Central memory CD8-positive, alpha-beta T cell (primary cell): ENCODE measurements at regions not wholly inside any gene's neighbourhood (a gene's known extent, or its start where the extent isn't known, plus 50 kb on each side); places are given as distances from the start of the nearest gene placed in this dataset.

Experiments
- ATAC-seq: fragments of 150-1000 bp; cut with Tn5 transposase; replicated peaks from 2 replicates; pipeline ENCODE4 v1.10.0; 2022; ENCODE audit warnings: mild to moderate bottlenecking, moderate FRiP score, moderate number of reproducible peaks; ENCODE audit not compliant: poor library complexity, severe bottlenecking; ENCODE audit errors: extremely low read depth
- DNase-seq, 2 donors: peaks; one replicate each; pipeline ENCODE4 v3.0.0; 2021; ENCODE audit warnings: low spot score in 2 of 2
- H3K27ac Mint-ChIP-seq: one replicate; pipeline ENCODE4 v1.8.0; 2022; ENCODE audit warnings: low read depth, mild to moderate bottlenecking, moderate library complexity, mixed read lengths
- H3K27me3 Mint-ChIP-seq: one replicate; pipeline ENCODE4 v1.8.0; 2022; ENCODE audit warnings: mixed read lengths
- H3K36me3 Mint-ChIP-seq: one replicate; pipeline ENCODE4 v1.8.0; 2022; ENCODE audit warnings: mild to moderate bottlenecking, moderate library complexity, mixed read lengths; ENCODE audit not compliant: insufficient read depth
- H3K4me1 Mint-ChIP-seq: one replicate; pipeline ENCODE4 v1.8.0; 2022; ENCODE audit warnings: mixed read lengths
- H3K4me3 Mint-ChIP-seq: one replicate; pipeline ENCODE4 v1.8.0; 2022; ENCODE audit warnings: mild to moderate bottlenecking, moderate library complexity, mixed read lengths
- H3K9me3 Mint-ChIP-seq: one replicate; pipeline ENCODE4 v1.8.0; 2022; ENCODE audit warnings: mixed read lengths

- no peak for DNase-seq
- Mint-ChIP-seq H3K4me3 (no peak overlapping the region), H3K27ac (no peak overlapping the region), H3K27me3 (peaks cover 66% of the 10 kb centered on the region), H3K9me3 (no peaks in the 10 kb centered on the region), H3K4me1 (no peaks in the 10 kb centered on the region), H3K36me3 (no peaks in the 10 kb centered on the region)
- ATAC-seq: no peak
Observed at GRCh38 chr9:32906213-32906612, 95.2 kb downstream of the APTX start.

GRCh38 chr9:32915802-32916201 lies 85.6 kb downstream of the APTX start:
- ATAC-seq (no peak), DNase-seq (no peak)
- H3K4me1 Mint-ChIP-seq: no peaks in the 10 kb centered on the region
- H3K36me3 Mint-ChIP-seq: no peaks in the 10 kb centered on the region
- H3K27ac Mint-ChIP-seq: no peak overlapping the region
- H3K27me3 Mint-ChIP-seq: no peaks in the 10 kb centered on the region
- no peaks in the 10 kb centered on the region for H3K9me3 Mint-ChIP-seq
- no peak overlapping the region for H3K4me3 Mint-ChIP-seq

DNA sequence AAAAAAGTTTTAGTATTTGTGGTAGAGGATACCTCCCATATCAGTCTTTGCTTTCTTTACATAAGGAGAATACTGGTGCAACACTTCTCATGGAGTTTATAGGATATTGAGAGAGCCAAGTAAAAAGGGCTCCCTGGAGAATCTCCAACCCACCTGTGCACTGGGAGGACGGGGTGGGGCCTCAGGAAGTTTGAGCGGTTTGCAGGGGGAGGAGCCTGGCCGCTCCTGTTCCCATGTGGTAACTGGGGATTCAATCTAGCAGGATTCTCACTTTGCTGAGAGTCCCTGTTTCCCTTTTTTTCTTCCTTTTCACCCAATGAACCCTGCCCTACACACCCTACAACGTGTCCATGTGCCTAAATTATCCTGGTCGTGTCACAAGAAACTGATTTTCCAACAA lies 82.8 kb downstream of the APTX start:
- Mint-ChIP-seq H3K36me3 (no peaks in the 10 kb centered on the region), H3K4me3 (no peak overlapping the region), H3K27ac (no peak overlapping the region), H3K9me3 (no peaks in the 10 kb centered on the region), H3K4me1 (no peaks in the 10 kb centered on the region), H3K27me3 (no peaks in the 10 kb centered on the region)
- DNase-seq: no peak
- ATAC-seq: no peak
